ENCODE measurements at regions not wholly inside any gene's neighbourhood (a gene's known extent, or its start where the extent isn't known, plus 50 kb on each side); places are given as distances from the start of the nearest gene placed in this dataset.

GRCh38 chr12:42010715-42011114 lies 134.0 kb downstream of the GXYLT1 start:
- TF ChIP-seq, protein P1, sequence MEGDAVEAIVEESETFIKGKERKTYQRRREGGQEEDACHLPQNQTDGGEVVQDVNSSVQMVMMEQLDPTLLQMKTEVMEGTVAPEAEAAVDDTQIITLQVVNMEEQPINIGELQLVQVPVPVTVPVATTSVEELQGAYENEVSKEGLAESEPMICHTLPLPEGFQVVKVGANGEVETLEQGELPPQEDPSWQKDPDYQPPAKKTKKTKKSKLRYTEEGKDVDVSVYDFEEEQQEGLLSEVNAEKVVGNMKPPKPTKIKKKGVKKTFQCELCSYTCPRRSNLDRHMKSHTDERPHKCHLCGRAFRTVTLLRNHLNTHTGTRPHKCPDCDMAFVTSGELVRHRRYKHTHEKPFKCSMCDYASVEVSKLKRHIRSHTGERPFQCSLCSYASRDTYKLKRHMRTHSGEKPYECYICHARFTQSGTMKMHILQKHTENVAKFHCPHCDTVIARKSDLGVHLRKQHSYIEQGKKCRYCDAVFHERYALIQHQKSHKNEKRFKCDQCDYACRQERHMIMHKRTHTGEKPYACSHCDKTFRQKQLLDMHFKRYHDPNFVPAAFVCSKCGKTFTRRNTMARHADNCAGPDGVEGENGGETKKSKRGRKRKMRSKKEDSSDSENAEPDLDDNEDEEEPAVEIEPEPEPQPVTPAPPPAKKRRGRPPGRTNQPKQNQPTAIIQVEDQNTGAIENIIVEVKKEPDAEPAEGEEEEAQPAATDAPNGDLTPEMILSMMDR (conservative IDR thresholded peaks at IDR 0.05; ENCODE audit: low read depth, low read length): no peak
- TF ChIP-seq EZH2 (IDR thresholded peaks at IDR 0.05; ENCODE audit: low read length, unreplicated experiment): no peak

Measured in PC-3 (cell line).